DND-41 (cell line): ENCODE measurements at regions not wholly inside any gene's neighbourhood (a gene's known extent, or its start where the extent isn't known, plus 50 kb on each side); places are given as distances from the start of the nearest gene placed in this dataset.

Source experiments
- ATAC-seq: fragments of 200-7000 bp; cut with Tn5 transposase; 3 replicates; pipeline ENCODE4 v1.9.1; 2021; ENCODE audit warnings: low read depth; ENCODE audit not compliant: insufficient read depth
- DNase-seq: peaks from one replicate; pipeline ENCODE4 v3.0.0-alpha.2; 2020
- H2AFZ ChIP-seq: 2 replicates; pipeline ENCODE4 v1.6.0; 2012; ENCODE audit warnings: low read depth, low read length
- H3K27ac ChIP-seq: 2 replicates; pipeline ENCODE4 v1.5.1; 2012; ENCODE audit warnings: low read length, inconsistent platforms
- H3K27me3 ChIP-seq: fragments of 200-600 bp; sonication (generic); 2 replicates; pipeline ENCODE4 v1.6.0; 2012; ENCODE audit warnings: low read length, mild to moderate bottlenecking, inconsistent platforms; ENCODE audit not compliant: insufficient read depth, poor library complexity
- H3K36me3 ChIP-seq: 2 replicates; pipeline ENCODE4 v1.5.1; 2012; ENCODE audit warnings: low read length, inconsistent platforms; ENCODE audit not compliant: insufficient read depth
- H3K4me1 ChIP-seq: 2 replicates; pipeline ENCODE4 v1.5.1; 2012; ENCODE audit warnings: mild to moderate bottlenecking, low read length; ENCODE audit not compliant: insufficient read depth
- H3K4me2 ChIP-seq: 2 replicates; pipeline ENCODE4 v1.6.0; 2012; ENCODE audit warnings: mild to moderate bottlenecking, moderate library complexity, low read length, inconsistent platforms; ENCODE audit not compliant: insufficient read depth
- H3K4me3 ChIP-seq, 2 experiments: fragments of 200-600 bp in 1 of 2; shearing (Covaris generic) in 1 of 2; 2 replicates each; pipeline ENCODE4 v1.5.1; 2012 to 2016; ENCODE audit warnings: inconsistent platforms in 2 of 2, low read length in 2 of 2, mild to moderate bottlenecking in 2 of 2, low read depth in 1 of 2, moderate library complexity in 1 of 2
- H3K79me2 ChIP-seq: 2 replicates; pipeline ENCODE4 v1.6.0; 2012; ENCODE audit warnings: low read length, inconsistent platforms; ENCODE audit not compliant: insufficient read depth
- H3K9ac ChIP-seq: 2 replicates; pipeline ENCODE4 v1.6.0; 2012; ENCODE audit warnings: low read depth, mild to moderate bottlenecking, inconsistent platforms, low read length, moderate library complexity
- H3K9me3 ChIP-seq: 2 replicates; pipeline ENCODE4 v1.5.1; 2012; ENCODE audit warnings: low read length, moderate library complexity, mild to moderate bottlenecking, inconsistent platforms; ENCODE audit not compliant: insufficient read depth, severe bottlenecking
- H4K20me1 ChIP-seq: 2 replicates; pipeline ENCODE4 v1.6.0; 2012; ENCODE audit warnings: low read length; ENCODE audit not compliant: insufficient read depth
- EZH2 ChIP-seq: IDR thresholded peaks from 3 replicates; pipeline ENCODE4 v1.6.1; 2012; ENCODE audit warnings: borderline replicate concordance, low read depth, mild to moderate bottlenecking, moderate library complexity, low read length, inconsistent platforms; ENCODE audit not compliant: severe bottlenecking
- TF ChIP-seq, protein P1 (sequence below): IDR thresholded peaks from 2 replicates; pipeline ENCODE4 v1.5.1; 2012; ENCODE audit warnings: borderline replicate concordance, low read length, moderate library complexity, mild to moderate bottlenecking; ENCODE audit not compliant: poor library complexity, severe bottlenecking; ENCODE audit errors: extremely low read depth

DNA sequence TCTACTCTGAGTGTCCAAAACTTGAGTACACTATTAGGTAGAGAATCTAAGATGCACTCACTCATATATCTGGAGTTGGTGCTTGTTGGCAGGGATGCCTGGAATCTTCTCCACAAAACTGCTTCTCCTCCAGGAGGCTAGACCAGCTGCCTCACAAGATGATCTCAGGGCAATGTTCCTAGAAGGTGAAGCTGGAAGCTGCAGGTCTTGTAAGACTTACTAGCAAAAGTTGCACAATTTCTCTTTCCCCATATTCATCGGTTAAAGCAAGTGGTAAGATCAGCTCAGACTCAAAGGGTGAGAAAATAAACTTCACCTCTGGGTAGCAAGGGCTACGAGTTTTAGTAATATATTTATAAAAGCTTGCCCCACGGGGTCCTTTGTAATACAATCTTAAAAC lies 454.4 kb upstream of the ACVR2A start:
- H3K27me3 ChIP-seq: no peaks in the 10 kb centered on the region
- H3K4me1 ChIP-seq: no peaks in the 10 kb centered on the region
- H3K4me3 ChIP-seq: no peak overlapping the region
- H2AFZ ChIP-seq: no peak overlapping the region
- H3K4me2 ChIP-seq: no peak overlapping the region
- TF ChIP-seq EZH2: no peak
- TF ChIP-seq, protein P1, sequence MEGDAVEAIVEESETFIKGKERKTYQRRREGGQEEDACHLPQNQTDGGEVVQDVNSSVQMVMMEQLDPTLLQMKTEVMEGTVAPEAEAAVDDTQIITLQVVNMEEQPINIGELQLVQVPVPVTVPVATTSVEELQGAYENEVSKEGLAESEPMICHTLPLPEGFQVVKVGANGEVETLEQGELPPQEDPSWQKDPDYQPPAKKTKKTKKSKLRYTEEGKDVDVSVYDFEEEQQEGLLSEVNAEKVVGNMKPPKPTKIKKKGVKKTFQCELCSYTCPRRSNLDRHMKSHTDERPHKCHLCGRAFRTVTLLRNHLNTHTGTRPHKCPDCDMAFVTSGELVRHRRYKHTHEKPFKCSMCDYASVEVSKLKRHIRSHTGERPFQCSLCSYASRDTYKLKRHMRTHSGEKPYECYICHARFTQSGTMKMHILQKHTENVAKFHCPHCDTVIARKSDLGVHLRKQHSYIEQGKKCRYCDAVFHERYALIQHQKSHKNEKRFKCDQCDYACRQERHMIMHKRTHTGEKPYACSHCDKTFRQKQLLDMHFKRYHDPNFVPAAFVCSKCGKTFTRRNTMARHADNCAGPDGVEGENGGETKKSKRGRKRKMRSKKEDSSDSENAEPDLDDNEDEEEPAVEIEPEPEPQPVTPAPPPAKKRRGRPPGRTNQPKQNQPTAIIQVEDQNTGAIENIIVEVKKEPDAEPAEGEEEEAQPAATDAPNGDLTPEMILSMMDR: no peak
- H3K27ac ChIP-seq: no peak overlapping the region
- ATAC-seq (no peak), DNase-seq (no peak)
- no peak overlapping the region for H3K9ac ChIP-seq
- H3K79me2 ChIP-seq: no peaks in the 10 kb centered on the region
- H3K36me3 ChIP-seq: no peaks in the 10 kb centered on the region
- H3K9me3 ChIP-seq: no peaks in the 10 kb centered on the region
- no peaks in the 10 kb centered on the region for H4K20me1 ChIP-seq

DNA sequence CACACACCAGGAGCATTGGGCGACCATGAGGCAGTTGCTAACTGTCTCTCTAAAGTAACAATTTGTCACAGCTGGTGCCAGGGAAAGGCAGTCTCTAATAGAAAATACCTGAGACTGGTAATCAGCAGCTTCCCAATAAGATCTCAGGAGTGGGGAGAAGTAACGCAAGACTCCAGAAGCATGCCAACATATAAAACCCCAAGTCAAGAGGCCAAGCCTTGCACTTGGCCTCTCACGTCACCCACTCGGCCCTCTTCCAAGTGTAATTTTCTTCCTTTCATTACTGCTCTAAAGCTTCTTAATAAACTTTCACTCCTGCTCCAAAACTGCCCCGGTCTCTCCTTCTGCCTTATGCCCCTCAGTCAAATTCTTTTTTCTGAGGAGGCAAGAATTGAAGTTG lies 455.6 kb upstream of the ACVR2A start:
- no peak for ATAC-seq
- Histone ChIP-seq H4K20me1 (no peaks in the 10 kb centered on the region), H3K27me3 (no peaks in the 10 kb centered on the region), H2AFZ (no peak overlapping the region), H3K4me1 (no peaks in the 10 kb centered on the region), H3K79me2 (no peaks in the 10 kb centered on the region), H3K4me2 (no peak overlapping the region), H3K9me3 (no peaks in the 10 kb centered on the region), H3K36me3 (no peaks in the 10 kb centered on the region), H3K27ac (no peak overlapping the region), H3K4me3 (no peak overlapping the region), H3K9ac (no peak overlapping the region)
- no peak for DNase-seq
- TF ChIP-seq EZH2: no peak
- TF ChIP-seq, protein P1: no peak

DNA sequence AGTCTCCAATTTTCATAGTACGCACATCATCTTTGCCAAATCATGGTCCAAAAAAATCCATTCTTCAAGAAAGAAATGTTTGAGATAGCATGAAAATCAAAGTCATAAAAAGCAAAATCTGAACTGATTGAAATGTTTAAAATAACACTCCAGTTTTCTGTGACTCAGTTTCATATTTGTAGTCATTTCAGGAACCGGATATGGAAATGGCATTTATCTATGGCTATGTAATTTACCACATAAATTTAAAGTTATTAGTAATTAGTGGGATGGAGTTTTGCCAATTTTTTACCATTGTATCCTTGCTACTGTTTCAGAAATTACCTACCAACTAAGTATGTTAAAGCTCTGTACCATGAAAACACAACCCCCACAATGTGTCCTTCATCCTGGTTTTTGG lies 456.6 kb upstream of the ACVR2A start:
- Histone ChIP-seq H3K79me2 (no peaks in the 10 kb centered on the region), H3K9me3 (no peaks in the 10 kb centered on the region), H3K36me3 (no peaks in the 10 kb centered on the region), H2AFZ (no peak overlapping the region), H3K4me1 (no peaks in the 10 kb centered on the region), H4K20me1 (no peaks in the 10 kb centered on the region), H3K27ac (no peak overlapping the region), H3K4me2 (no peak overlapping the region), H3K27me3 (no peaks in the 10 kb centered on the region), H3K9ac (no peak overlapping the region), H3K4me3 (no peak overlapping the region)
- no peak for TF ChIP-seq EZH2
- TF ChIP-seq, protein P1: no peak
- ATAC-seq (no peak), DNase-seq (no peak)

DNA sequence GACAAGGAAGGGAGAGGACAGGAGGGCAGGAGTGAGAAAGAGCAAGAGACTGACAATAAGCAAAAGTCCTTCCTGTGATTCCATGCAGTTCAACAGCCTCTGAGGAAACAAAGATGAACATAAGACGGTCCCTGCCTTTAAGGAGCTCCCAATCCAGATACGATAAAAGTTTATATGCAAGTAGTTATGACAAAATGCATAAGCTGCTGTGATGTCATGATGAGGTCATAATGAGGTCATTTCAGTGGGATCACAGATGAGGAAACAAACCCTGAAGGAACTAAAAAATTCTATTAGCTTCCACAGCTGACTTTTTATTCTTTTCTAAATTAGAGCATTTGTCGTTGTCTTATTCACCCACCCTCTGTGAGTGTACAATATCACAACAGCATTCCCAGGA lies 458.5 kb upstream of the ACVR2A start:
- DNase-seq (no peak), ATAC-seq (no peak)
- H2AFZ ChIP-seq: no peak overlapping the region

More for the DNA sequence above, 458.5 kb upstream of the ACVR2A start:
- TF ChIP-seq, protein P1: no peak
- no peak for TF ChIP-seq EZH2
- Histone ChIP-seq H3K36me3 (no peaks in the 10 kb centered on the region), H3K4me2 (no peak overlapping the region), H3K9me3 (no peaks in the 10 kb centered on the region), H3K4me3 (no peak overlapping the region), H3K9ac (no peak overlapping the region), H3K27me3 (no peaks in the 10 kb centered on the region), H4K20me1 (no peaks in the 10 kb centered on the region), H3K79me2 (no peaks in the 10 kb centered on the region), H3K27ac (no peak overlapping the region), H3K4me1 (no peaks in the 10 kb centered on the region)
